Astrocyte (in vitro differentiated cells and primary cell): ENCODE measurements at regions not wholly inside any gene's neighbourhood (a gene's known extent, or its start where the extent isn't known, plus 50 kb on each side); places are given as distances from the start of the nearest gene placed in this dataset.

ENCODE experiments used
- EZH2 ChIP-seq: IDR thresholded peaks from 2 replicates; pipeline ENCODE4 v1.6.1; 2012; ENCODE audit warnings: mild to moderate bottlenecking, low read length, inconsistent platforms; ENCODE audit not compliant: insufficient read depth
- TF ChIP-seq, protein P1 (sequence below): IDR thresholded peaks from 2 replicates; pipeline ENCODE4 v1.5.1; 2011; ENCODE audit warnings: low read depth, mild to moderate bottlenecking, inconsistent platforms, low read length, moderate library complexity; ENCODE audit not compliant: insufficient read depth

GRCh38 chr15:37397266-37398022, 297.1 kb upstream of the MEIS2 start:
- no peak for TF ChIP-seq EZH2
- TF ChIP-seq, protein P1, sequence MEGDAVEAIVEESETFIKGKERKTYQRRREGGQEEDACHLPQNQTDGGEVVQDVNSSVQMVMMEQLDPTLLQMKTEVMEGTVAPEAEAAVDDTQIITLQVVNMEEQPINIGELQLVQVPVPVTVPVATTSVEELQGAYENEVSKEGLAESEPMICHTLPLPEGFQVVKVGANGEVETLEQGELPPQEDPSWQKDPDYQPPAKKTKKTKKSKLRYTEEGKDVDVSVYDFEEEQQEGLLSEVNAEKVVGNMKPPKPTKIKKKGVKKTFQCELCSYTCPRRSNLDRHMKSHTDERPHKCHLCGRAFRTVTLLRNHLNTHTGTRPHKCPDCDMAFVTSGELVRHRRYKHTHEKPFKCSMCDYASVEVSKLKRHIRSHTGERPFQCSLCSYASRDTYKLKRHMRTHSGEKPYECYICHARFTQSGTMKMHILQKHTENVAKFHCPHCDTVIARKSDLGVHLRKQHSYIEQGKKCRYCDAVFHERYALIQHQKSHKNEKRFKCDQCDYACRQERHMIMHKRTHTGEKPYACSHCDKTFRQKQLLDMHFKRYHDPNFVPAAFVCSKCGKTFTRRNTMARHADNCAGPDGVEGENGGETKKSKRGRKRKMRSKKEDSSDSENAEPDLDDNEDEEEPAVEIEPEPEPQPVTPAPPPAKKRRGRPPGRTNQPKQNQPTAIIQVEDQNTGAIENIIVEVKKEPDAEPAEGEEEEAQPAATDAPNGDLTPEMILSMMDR: no peak
